ENCODE measurements at regions not wholly inside any gene's neighbourhood (a gene's known extent, or its start where the extent isn't known, plus 50 kb on each side); places are given as distances from the start of the nearest gene placed in this dataset.
A peak's percentile ranks its signal among the peaks of the same experiment; 100 is the strongest.

DNA sequence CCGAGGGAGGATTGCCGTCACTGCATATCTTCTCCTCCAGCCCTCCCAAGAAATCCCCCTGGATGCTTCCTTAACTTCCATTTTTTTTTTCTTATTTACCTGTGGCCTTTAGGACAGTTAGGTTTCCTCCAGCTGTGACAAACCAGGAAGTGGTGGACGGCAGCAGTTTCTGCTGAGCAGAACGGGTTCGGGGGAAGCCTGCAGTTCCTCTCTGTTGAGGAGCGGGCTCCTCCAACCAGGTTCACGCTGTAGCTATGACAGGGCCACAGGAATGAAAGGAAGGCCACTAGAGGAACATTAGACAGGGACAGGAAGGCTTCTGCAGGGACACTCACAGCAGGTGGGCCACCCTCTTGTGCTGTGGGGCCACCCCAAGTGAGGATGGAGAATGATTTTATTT is 76.7 kb upstream of the SYK start:
- no peak for DNase-seq (ENCODE audit: low read depth)
- H3K4me3 ChIP-seq (ENCODE audit: low read depth, low read length), result no peak overlapping the region
- TF ChIP-seq, protein P1, sequence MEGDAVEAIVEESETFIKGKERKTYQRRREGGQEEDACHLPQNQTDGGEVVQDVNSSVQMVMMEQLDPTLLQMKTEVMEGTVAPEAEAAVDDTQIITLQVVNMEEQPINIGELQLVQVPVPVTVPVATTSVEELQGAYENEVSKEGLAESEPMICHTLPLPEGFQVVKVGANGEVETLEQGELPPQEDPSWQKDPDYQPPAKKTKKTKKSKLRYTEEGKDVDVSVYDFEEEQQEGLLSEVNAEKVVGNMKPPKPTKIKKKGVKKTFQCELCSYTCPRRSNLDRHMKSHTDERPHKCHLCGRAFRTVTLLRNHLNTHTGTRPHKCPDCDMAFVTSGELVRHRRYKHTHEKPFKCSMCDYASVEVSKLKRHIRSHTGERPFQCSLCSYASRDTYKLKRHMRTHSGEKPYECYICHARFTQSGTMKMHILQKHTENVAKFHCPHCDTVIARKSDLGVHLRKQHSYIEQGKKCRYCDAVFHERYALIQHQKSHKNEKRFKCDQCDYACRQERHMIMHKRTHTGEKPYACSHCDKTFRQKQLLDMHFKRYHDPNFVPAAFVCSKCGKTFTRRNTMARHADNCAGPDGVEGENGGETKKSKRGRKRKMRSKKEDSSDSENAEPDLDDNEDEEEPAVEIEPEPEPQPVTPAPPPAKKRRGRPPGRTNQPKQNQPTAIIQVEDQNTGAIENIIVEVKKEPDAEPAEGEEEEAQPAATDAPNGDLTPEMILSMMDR (IDR thresholded peaks at IDR 0.05; ENCODE audit: insufficient read depth, low read depth, low read length), result no peak

GRCh38 chr9:90724112-90724511 is 77.5 kb upstream of the SYK start:
- DNase-seq (ENCODE audit: low read depth), result no peak
- no peak overlapping the region for H3K4me3 ChIP-seq (ENCODE audit: low read depth, low read length)
- TF ChIP-seq, protein P1 (IDR thresholded peaks at IDR 0.05; ENCODE audit: insufficient read depth, low read depth, low read length), result no peak

- H3K4me3 ChIP-seq (ENCODE audit: low read depth, low read length), result no peak overlapping the region
- DNase-seq (ENCODE audit: low read depth), result peak; percentile 19
- TF ChIP-seq, protein P1 (IDR thresholded peaks at IDR 0.05; ENCODE audit: insufficient read depth, low read depth, low read length), result no peak
These were observed 79.4 kb upstream of the DIRAS2 start for GRCh38 chr9:90722071-90722470.

DNA sequence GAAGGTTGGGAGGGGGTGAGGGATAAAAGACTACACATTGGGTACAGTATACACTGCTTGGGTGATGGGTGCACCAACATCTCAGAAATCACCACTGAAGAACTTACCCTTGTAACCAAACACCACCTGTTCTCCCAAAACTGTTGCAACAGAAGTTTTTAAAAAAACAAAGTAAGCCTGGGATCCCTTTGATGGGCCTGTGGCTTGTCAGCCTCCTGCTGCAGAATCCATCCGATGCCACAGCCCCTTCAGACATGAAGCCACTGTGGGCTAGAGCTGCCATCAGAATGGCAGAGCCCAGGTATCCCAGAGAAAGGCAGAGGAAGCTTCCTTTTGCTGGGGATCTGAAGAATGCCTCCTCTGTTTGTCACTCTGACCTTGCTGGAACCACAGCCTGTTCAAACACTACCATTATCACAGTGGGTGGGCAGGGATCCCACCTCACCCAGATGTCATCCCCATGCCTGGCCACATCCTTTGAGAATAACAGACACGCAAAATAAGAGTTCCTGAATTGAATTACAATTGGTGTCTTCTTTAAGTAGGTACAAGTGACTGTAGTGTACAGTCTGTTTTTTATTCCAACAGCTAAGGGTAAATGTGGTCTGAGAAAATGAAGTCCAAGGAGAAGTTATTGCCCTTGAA is 78.1 kb upstream of the DIRAS2 start:
- H3K4me3 ChIP-seq (ENCODE audit: low read depth, low read length), result no peak overlapping the region
- TF ChIP-seq, protein P1 (IDR thresholded peaks at IDR 0.05; ENCODE audit: insufficient read depth, low read depth, low read length), result no peak
- DNase-seq (ENCODE audit: low read depth), result no peak

- DNase-seq (ENCODE audit: low read depth), result no peak
- TF ChIP-seq, protein P1 (IDR thresholded peaks at IDR 0.05; ENCODE audit: insufficient read depth, low read depth, low read length), result no peak
- no peak overlapping the region for H3K4me3 ChIP-seq (ENCODE audit: low read depth, low read length)
These were observed 63.6 kb upstream of the DIRAS2 start for GRCh38 chr9:90706230-90706629.

- TF ChIP-seq, protein P1 (IDR thresholded peaks at IDR 0.05; ENCODE audit: insufficient read depth, low read depth, low read length), result no peak
- no peak for DNase-seq (ENCODE audit: low read depth)
- H3K4me3 ChIP-seq (ENCODE audit: low read depth, low read length), result no peak overlapping the region
These were observed 59.9 kb upstream of the DIRAS2 start for GRCh38 chr9:90702441-90702955.
